ENCODE measurements at regions not wholly inside any gene's neighbourhood (a gene's known extent, or its start where the extent isn't known, plus 50 kb on each side); places are given as distances from the start of the nearest gene placed in this dataset.
A peak's percentile ranks its signal among the peaks of the same experiment; 100 is the strongest.

- H3K4me1 ChIP-seq (ENCODE audit: low read depth) = no peaks in the 10 kb centered on the region
- H3K9me3 ChIP-seq (ENCODE audit: low read depth) = no peaks in the 10 kb centered on the region
- H3K27ac ChIP-seq = no peak overlapping the region
- DNase-seq (ENCODE audit: low read depth in 1 of 2, low spot score in 1 of 2) = no peak
- no peak for TF ChIP-seq CTCF (IDR thresholded peaks at IDR 0.05; ENCODE audit: low read depth, low read length)
- H3K4me3 ChIP-seq = no peak overlapping the region
- no peaks in the 10 kb centered on the region for H3K36me3 ChIP-seq
- no peaks in the 10 kb centered on the region for H3K27me3 ChIP-seq
These were observed 60.3 kb downstream of the EOMES start for GRCh38 chr3:27661797-27662196.

GRCh38 chr3:27659279-27660021, 62.7 kb downstream of the EOMES start:
- no peak overlapping the region for H3K4me3 ChIP-seq
- peak; percentile 67 to 73 for DNase-seq (ENCODE audit: low read depth in 1 of 2, low spot score in 1 of 2)
- no peak overlapping the region for H3K27ac ChIP-seq
- no peaks in the 10 kb centered on the region for H3K4me1 ChIP-seq (ENCODE audit: low read depth)
- no peaks in the 10 kb centered on the region for H3K27me3 ChIP-seq
- no peaks in the 10 kb centered on the region for H3K9me3 ChIP-seq (ENCODE audit: low read depth)
- TF ChIP-seq CTCF (IDR thresholded peaks at IDR 0.05; ENCODE audit: low read depth, low read length) = peak; percentile 89
- no peaks in the 10 kb centered on the region for H3K36me3 ChIP-seq

GRCh38 chr3:27658741-27659140, 63.4 kb downstream of the EOMES start:
- Histone ChIP-seq H3K27ac (no peak overlapping the region), H3K4me3 (no peak overlapping the region), H3K27me3 (no peaks in the 10 kb centered on the region), H3K4me1 (ENCODE audit: low read depth) (no peaks in the 10 kb centered on the region), H3K9me3 (ENCODE audit: low read depth) (no peaks in the 10 kb centered on the region), H3K36me3 (no peaks in the 10 kb centered on the region)
- TF ChIP-seq CTCF (IDR thresholded peaks at IDR 0.05; ENCODE audit: low read depth, low read length) = no peak
- no peak for DNase-seq (ENCODE audit: low read depth in 1 of 2, low spot score in 1 of 2)

GRCh38 chr3:27657871-27658270, 64.3 kb downstream of the EOMES start:
- no peak overlapping the region for H3K27ac ChIP-seq
- no peaks in the 10 kb centered on the region for H3K36me3 ChIP-seq
- H3K4me1 ChIP-seq (ENCODE audit: low read depth) = no peaks in the 10 kb centered on the region
- no peaks in the 10 kb centered on the region for H3K27me3 ChIP-seq
- no peak for TF ChIP-seq CTCF (IDR thresholded peaks at IDR 0.05; ENCODE audit: low read depth, low read length)
- no peak overlapping the region for H3K4me3 ChIP-seq
- DNase-seq (ENCODE audit: low read depth in 1 of 2, low spot score in 1 of 2) = no peak
- H3K9me3 ChIP-seq (ENCODE audit: low read depth) = no peaks in the 10 kb centered on the region

GRCh38 chr3:27657404-27657803, 64.7 kb downstream of the EOMES start:
- no peak for TF ChIP-seq CTCF (IDR thresholded peaks at IDR 0.05; ENCODE audit: low read depth, low read length)
- DNase-seq (ENCODE audit: low read depth in 1 of 2, low spot score in 1 of 2) = no peak
- no peaks in the 10 kb centered on the region for H3K9me3 ChIP-seq (ENCODE audit: low read depth)
- H3K36me3 ChIP-seq = no peaks in the 10 kb centered on the region
- no peaks in the 10 kb centered on the region for H3K4me1 ChIP-seq (ENCODE audit: low read depth)
- H3K27me3 ChIP-seq = no peaks in the 10 kb centered on the region
- H3K4me3 ChIP-seq = no peak overlapping the region
- H3K27ac ChIP-seq = no peak overlapping the region

Measured in cardiac muscle cell (in vitro differentiated cells and primary cell).